ENCODE measurements at regions not wholly inside any gene's neighbourhood (a gene's known extent, or its start where the extent isn't known, plus 50 kb on each side); places are given as distances from the start of the nearest gene placed in this dataset.
A peak's percentile ranks its signal among the peaks of the same experiment; 100 is the strongest.

- Histone ChIP-seq H3K27me3 (ENCODE audit: insufficient read depth, low read length) (no peaks in the 10 kb centered on the region), H4K20me1 (ENCODE audit: insufficient read depth, low read length) (no peaks in the 10 kb centered on the region), H3K9ac (ENCODE audit: low read length) (no peak overlapping the region), H3K9me3 (ENCODE audit: insufficient read depth, low read depth, low read length) (no peaks in the 10 kb centered on the region), H3K4me2 (ENCODE audit: low read length) (no peak overlapping the region), H3K36me3 (ENCODE audit: insufficient read depth, low read length) (no peaks in the 10 kb centered on the region), H3K4me1 (ENCODE audit: insufficient read depth, low read length) (no peaks in the 10 kb centered on the region), H2AFZ (ENCODE audit: low read depth, low read length) (no peak overlapping the region), H3K27ac (ENCODE audit: low read depth, low read length) (no peak overlapping the region), H3K4me3 (ENCODE audit: insufficient read depth, low read depth, low read length) (no peak overlapping the region), H3K79me2 (ENCODE audit: insufficient read depth, low read length) (no peaks in the 10 kb centered on the region)
- Mint-ChIP-seq H3K27me3 (ENCODE audit: low read depth, unreplicated experiment) (peaks cover 8% of the 10 kb centered on the region), H3K27ac (ENCODE audit: unreplicated experiment) (no peak overlapping the region), H3K4me3 (ENCODE audit: unreplicated experiment) (no peak overlapping the region), H3K4me1 (ENCODE audit: low read depth, unreplicated experiment) (peaks cover 15% of the 10 kb centered on the region), H3K9me3 (ENCODE audit: unreplicated experiment) (peaks cover 3% of the 10 kb centered on the region), H3K36me3 (ENCODE audit: low read depth, unreplicated experiment) (no peaks in the 10 kb centered on the region)
- FAIRE-seq (no peak), DNase-seq (ENCODE audit: low read depth) (no peak)
- TF ChIP-seq, protein P1, sequence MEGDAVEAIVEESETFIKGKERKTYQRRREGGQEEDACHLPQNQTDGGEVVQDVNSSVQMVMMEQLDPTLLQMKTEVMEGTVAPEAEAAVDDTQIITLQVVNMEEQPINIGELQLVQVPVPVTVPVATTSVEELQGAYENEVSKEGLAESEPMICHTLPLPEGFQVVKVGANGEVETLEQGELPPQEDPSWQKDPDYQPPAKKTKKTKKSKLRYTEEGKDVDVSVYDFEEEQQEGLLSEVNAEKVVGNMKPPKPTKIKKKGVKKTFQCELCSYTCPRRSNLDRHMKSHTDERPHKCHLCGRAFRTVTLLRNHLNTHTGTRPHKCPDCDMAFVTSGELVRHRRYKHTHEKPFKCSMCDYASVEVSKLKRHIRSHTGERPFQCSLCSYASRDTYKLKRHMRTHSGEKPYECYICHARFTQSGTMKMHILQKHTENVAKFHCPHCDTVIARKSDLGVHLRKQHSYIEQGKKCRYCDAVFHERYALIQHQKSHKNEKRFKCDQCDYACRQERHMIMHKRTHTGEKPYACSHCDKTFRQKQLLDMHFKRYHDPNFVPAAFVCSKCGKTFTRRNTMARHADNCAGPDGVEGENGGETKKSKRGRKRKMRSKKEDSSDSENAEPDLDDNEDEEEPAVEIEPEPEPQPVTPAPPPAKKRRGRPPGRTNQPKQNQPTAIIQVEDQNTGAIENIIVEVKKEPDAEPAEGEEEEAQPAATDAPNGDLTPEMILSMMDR (IDR thresholded peaks at IDR 0.05; ENCODE audit: insufficient read depth, low read depth, low read length) = no peak
- no peak for TF ChIP-seq EZH2 (IDR thresholded peaks at IDR 0.05; ENCODE audit: insufficient read depth, low read length)
These were observed 73.3 kb upstream of the PICALM start for GRCh38 chr11:86142170-86142569.

DNA sequence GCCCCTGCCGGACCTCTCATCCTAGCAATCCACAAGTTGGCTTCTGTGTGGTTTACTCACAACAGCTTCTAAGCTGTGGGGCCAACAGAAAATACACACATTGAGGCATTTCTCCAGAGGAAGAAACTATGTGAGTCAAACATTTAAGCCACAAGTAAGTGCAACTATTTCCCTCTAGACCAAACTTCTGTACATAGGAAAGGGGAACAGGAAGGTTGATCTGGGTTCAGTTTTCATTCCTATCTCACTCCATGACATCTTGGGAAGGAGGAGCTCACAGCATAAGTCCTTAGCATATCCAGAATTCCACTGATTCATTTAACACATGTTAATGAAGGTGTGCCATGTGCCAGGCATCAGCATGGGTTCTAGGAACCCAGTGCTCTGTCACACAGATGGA, 72.8 kb upstream of the PICALM start:
- H3K9ac ChIP-seq (ENCODE audit: low read length) = no peak overlapping the region
- TF ChIP-seq, protein P1 (IDR thresholded peaks at IDR 0.05; ENCODE audit: insufficient read depth, low read depth, low read length) = no peak
- TF ChIP-seq EZH2 (IDR thresholded peaks at IDR 0.05; ENCODE audit: insufficient read depth, low read length) = no peak
- H3K27ac ChIP-seq (ENCODE audit: low read depth, low read length) = no peak overlapping the region
- peak; percentile 20 for DNase-seq (ENCODE audit: low read depth)
- H3K36me3 ChIP-seq (ENCODE audit: insufficient read depth, low read length) = no peaks in the 10 kb centered on the region
- Mint-ChIP-seq H3K9me3 (ENCODE audit: unreplicated experiment) (no peaks in the 10 kb centered on the region), H3K4me3 (ENCODE audit: unreplicated experiment) (no peak overlapping the region), H3K36me3 (ENCODE audit: low read depth, unreplicated experiment) (no peaks in the 10 kb centered on the region), H3K27me3 (ENCODE audit: low read depth, unreplicated experiment) (peaks cover 5% of the 10 kb centered on the region), H3K4me1 (ENCODE audit: low read depth, unreplicated experiment) (peaks cover 15% of the 10 kb centered on the region), H3K27ac (ENCODE audit: unreplicated experiment) (no peak overlapping the region)
- no peaks in the 10 kb centered on the region for H3K9me3 ChIP-seq (ENCODE audit: insufficient read depth, low read depth, low read length)
- H3K4me1 ChIP-seq (ENCODE audit: insufficient read depth, low read length) = no peaks in the 10 kb centered on the region
- no peaks in the 10 kb centered on the region for H4K20me1 ChIP-seq (ENCODE audit: insufficient read depth, low read length)
- FAIRE-seq = no peak
- no peaks in the 10 kb centered on the region for H3K79me2 ChIP-seq (ENCODE audit: insufficient read depth, low read length)
- H3K27me3 ChIP-seq (ENCODE audit: insufficient read depth, low read length) = no peaks in the 10 kb centered on the region
- no peak overlapping the region for H3K4me2 ChIP-seq (ENCODE audit: low read length)
- no peak overlapping the region for H2AFZ ChIP-seq (ENCODE audit: low read depth, low read length)
- no peak overlapping the region for H3K4me3 ChIP-seq (ENCODE audit: insufficient read depth, low read depth, low read length)

GRCh38 chr11:86140334-86140990, 71.6 kb upstream of the PICALM start:
- FAIRE-seq = no peak

More at GRCh38 chr11:86140334-86140990, 71.6 kb upstream of the PICALM start:
- Histone ChIP-seq H3K36me3 (ENCODE audit: insufficient read depth, low read length) (no peaks in the 10 kb centered on the region), H3K27ac (ENCODE audit: low read depth, low read length) (no peak overlapping the region), H3K4me2 (ENCODE audit: low read length) (no peak overlapping the region), H3K9ac (ENCODE audit: low read length) (no peak overlapping the region), H3K4me1 (ENCODE audit: insufficient read depth, low read length) (no peaks in the 10 kb centered on the region), H3K79me2 (ENCODE audit: insufficient read depth, low read length) (no peaks in the 10 kb centered on the region), H3K9me3 (ENCODE audit: insufficient read depth, low read depth, low read length) (no peaks in the 10 kb centered on the region), H3K27me3 (ENCODE audit: insufficient read depth, low read length) (no peaks in the 10 kb centered on the region), H4K20me1 (ENCODE audit: insufficient read depth, low read length) (no peaks in the 10 kb centered on the region), H2AFZ (ENCODE audit: low read depth, low read length) (no peak overlapping the region), H3K4me3 (ENCODE audit: insufficient read depth, low read depth, low read length) (no peak overlapping the region)
- Mint-ChIP-seq H3K27me3 (ENCODE audit: low read depth, unreplicated experiment) (peaks cover 5% of the 10 kb centered on the region), H3K9me3 (ENCODE audit: unreplicated experiment) (no peaks in the 10 kb centered on the region), H3K4me1 (ENCODE audit: low read depth, unreplicated experiment) (peaks cover 11% of the 10 kb centered on the region), H3K27ac (ENCODE audit: unreplicated experiment) (no peak overlapping the region), H3K36me3 (ENCODE audit: low read depth, unreplicated experiment) (no peaks in the 10 kb centered on the region), H3K4me3 (ENCODE audit: unreplicated experiment) (no peak overlapping the region)
- DNase-seq (ENCODE audit: low read depth) = no peak
- TF ChIP-seq, protein P1 (IDR thresholded peaks at IDR 0.05; ENCODE audit: insufficient read depth, low read depth, low read length) = no peak
- TF ChIP-seq EZH2 (IDR thresholded peaks at IDR 0.05; ENCODE audit: insufficient read depth, low read length) = no peak
